ENCODE measurements at regions not wholly inside any gene's neighbourhood (a gene's known extent, or its start where the extent isn't known, plus 50 kb on each side); places are given as distances from the start of the nearest gene placed in this dataset.

DNA sequence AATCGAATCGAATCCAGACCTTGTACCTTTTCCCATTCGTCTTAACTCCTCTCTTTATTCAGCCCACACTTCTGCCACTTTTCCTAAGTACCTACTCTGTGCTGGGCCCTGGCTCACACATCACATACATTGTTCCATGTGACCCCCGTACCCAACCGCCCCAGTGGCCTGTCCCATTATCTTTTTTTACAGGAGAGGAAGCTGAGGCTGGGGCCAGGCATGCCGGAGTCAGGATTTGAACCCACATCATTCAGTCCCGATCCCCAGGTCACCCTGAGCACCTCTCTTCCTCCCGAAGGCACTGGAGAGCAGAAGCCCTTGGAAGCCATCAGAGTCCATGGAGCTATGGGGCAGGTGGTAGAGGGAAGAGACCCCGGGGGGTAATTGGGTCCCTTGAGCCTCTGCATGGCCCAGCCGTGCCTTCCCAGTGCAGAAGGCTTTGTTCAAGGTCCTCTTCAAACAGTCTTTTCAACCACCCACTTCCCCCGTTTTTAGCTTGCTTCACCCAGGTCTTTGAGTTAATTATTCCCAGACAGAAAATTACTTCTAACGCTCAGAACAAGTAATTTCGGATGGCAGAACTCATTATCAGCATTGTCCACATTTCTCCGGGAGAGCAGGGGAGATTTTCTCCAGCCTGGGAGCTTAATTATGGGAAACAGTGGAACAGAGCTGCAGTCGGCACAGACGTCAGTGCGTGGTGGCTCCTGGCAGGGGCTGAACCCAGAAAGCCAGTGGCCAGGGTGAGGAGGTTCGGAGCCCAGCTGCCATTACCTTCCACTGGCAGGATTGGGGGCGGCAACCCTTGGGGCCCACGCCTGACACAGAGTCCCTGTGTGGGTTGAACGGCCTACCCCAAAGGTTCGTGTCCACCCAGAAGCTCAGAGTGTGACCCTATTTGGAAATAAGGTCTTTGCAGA lies 82.4 kb upstream of the RTL6 start:
- CTCF ChIA-PET = no interaction called here
- DNase-seq (ENCODE audit: low read depth in 1 of 2, low spot score in 1 of 2) = no peak
- POLR2A ChIA-PET = interaction anchor here (0.9 kb wide), 1 partner anchor 31 kb away, joined by 4 read pairs; no protein-coding TSS in a partner anchor
- Histone ChIP-seq H3K27ac (no peak overlapping the region), H3K9me3 (no peaks in the 10 kb centered on the region), H3K4me1 (no peaks in the 10 kb centered on the region), H3K4me2 (no peak overlapping the region), H3K4me3 (no peak overlapping the region)
- TF ChIP-seq CHD2 (IDR thresholded peaks at IDR 0.05; ENCODE audit: low read length, partially characterized antibody) = no peak
- TF ChIP-seq ZSCAN20 (CRISPR knock-in tag; IDR thresholded peaks at IDR 0.05) = no peak
- no peak for TF ChIP-seq ZC3H11A (IDR thresholded peaks at IDR 0.05)
- FAIRE-seq = no peak
- 53% methylated on average over 21 of the region's 22 CpGs for WGBS (ENCODE audit: missing lambda C conversion rate)
- no peak for ATAC-seq

DNA sequence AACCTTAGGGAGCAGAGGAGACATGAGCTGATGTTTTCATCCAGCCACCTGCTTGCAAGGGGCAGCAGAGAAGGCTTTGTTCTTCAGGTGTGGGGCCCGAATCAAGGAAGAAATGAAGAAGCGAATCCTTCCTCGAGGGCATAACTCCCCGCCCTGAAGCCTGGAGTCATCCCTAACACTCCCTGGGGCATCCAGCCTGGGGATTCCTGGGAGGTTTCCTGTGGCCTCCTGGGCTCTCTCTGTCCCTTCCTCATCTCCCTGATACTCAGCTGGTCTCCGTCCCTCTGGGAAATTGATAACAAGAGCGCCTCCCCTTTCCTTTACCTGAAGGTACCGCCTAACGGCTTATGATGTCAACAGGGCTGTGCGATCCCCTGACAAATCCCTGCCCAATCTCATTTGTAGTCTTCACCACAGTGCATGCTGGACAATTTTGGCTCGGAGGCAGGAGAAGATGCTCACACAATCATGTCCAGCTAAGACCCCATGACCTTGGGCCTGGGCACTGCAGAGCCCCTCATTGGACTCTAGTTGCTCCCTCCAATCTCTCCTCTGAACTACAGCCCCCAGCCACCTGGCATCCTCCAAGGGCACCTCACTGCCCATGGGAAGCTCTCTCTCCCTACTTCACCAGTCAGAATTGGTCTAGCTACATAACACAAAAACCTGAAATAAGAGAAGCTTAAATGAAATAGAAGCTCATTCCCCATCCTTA lies 80.6 kb upstream of the RTL6 start:
- no peaks in the 10 kb centered on the region for H3K9me3 ChIP-seq
- CTCF ChIA-PET = interaction anchor here (0.8 to 1.2 kb wide), 2 partner anchors 151 to 585 kb away, joined by 3 read pairs; no protein-coding TSS in a partner anchor
- H3K4me3 ChIP-seq = no peak overlapping the region
- no peak overlapping the region for H3K27ac ChIP-seq
- ATAC-seq = no peak
- H3K4me2 ChIP-seq = no peak overlapping the region
- WGBS (ENCODE audit: missing lambda C conversion rate) = 58% methylated on average over 10 of the region's 10 CpGs
- TF ChIP-seq, protein P1, sequence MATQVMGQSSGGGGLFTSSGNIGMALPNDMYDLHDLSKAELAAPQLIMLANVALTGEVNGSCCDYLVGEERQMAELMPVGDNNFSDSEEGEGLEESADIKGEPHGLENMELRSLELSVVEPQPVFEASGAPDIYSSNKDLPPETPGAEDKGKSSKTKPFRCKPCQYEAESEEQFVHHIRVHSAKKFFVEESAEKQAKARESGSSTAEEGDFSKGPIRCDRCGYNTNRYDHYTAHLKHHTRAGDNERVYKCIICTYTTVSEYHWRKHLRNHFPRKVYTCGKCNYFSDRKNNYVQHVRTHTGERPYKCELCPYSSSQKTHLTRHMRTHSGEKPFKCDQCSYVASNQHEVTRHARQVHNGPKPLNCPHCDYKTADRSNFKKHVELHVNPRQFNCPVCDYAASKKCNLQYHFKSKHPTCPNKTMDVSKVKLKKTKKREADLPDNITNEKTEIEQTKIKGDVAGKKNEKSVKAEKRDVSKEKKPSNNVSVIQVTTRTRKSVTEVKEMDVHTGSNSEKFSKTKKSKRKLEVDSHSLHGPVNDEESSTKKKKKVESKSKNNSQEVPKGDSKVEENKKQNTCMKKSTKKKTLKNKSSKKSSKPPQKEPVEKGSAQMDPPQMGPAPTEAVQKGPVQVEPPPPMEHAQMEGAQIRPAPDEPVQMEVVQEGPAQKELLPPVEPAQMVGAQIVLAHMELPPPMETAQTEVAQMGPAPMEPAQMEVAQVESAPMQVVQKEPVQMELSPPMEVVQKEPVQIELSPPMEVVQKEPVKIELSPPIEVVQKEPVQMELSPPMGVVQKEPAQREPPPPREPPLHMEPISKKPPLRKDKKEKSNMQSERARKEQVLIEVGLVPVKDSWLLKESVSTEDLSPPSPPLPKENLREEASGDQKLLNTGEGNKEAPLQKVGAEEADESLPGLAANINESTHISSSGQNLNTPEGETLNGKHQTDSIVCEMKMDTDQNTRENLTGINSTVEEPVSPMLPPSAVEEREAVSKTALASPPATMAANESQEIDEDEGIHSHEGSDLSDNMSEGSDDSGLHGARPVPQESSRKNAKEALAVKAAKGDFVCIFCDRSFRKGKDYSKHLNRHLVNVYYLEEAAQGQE (IDR thresholded peaks at IDR 0.05) = no peak
- FAIRE-seq = no peak
- POLR2A ChIA-PET = no interaction called here
- peaks cover 10% of the 10 kb centered on the region for H3K4me1 ChIP-seq
- no peak for DNase-seq (ENCODE audit: low read depth in 1 of 2, low spot score in 1 of 2)

DNA sequence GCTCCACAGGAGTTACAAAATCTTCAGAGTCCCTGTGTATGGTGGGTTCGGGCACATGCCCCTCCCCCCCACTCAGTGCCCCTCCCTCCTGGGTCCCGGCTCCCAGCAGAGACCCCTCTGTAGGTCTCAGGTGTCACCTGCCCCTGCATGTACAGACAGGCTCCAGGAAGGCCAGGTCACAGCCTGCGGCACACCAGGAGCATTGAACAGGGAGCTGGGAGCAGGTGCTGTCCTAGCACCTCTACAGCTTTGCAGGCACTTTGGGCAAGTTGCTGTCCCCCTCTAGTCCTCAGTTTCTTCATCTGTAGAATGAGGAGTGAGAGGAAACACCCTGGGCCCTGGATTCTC lies 80.1 kb upstream of the RTL6 start:
- Histone ChIP-seq H3K27ac (no peak overlapping the region), H3K4me1 (peaks cover 13% of the 10 kb centered on the region), H3K4me2 (no peak overlapping the region), H3K9me3 (no peaks in the 10 kb centered on the region), H3K4me3 (no peak overlapping the region)
- 100% methylated on average over 1 of the region's 3 CpGs for WGBS (ENCODE audit: missing lambda C conversion rate)
- TF ChIP-seq CEBPB (IDR thresholded peaks at IDR 0.05) = no peak
- TF ChIP-seq MAZ (IDR thresholded peaks at IDR 0.05; ENCODE audit: borderline replicate concordance, low read depth, low read length) = no peak
- TF ChIP-seq, protein P2, sequence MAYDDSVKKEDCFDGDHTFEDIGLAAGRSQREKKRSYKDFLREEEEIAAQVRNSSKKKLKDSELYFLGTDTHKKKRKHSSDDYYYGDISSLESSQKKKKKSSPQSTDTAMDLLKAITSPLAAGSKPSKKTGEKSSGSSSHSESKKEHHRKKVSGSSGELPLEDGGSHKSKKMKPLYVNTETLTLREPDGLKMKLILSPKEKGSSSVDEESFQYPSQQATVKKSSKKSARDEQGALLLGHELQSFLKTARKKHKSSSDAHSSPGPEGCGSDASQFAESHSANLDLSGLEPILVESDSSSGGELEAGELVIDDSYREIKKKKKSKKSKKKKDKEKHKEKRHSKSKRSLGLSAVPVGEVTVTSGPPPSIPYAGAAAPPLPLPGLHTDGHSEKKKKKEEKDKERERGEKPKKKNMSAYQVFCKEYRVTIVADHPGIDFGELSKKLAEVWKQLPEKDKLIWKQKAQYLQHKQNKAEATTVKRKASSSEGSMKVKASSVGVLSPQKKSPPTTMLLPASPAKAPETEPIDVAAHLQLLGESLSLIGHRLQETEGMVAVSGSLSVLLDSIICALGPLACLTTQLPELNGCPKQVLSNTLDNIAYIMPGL (CRISPR knock-in tag; IDR thresholded peaks at IDR 0.05; ENCODE audit: borderline replicate concordance) = no peak
- ChIA-PET CTCF (interaction anchor here (1.2 kb wide), 1 partner anchor 585 kb away, joined by 3 read pairs; no protein-coding TSS in a partner anchor), POLR2A (no interaction called here)
- FAIRE-seq (no peak), ATAC-seq (no peak), DNase-seq (ENCODE audit: low read depth in 1 of 2, low spot score in 1 of 2) (no peak)

DNA sequence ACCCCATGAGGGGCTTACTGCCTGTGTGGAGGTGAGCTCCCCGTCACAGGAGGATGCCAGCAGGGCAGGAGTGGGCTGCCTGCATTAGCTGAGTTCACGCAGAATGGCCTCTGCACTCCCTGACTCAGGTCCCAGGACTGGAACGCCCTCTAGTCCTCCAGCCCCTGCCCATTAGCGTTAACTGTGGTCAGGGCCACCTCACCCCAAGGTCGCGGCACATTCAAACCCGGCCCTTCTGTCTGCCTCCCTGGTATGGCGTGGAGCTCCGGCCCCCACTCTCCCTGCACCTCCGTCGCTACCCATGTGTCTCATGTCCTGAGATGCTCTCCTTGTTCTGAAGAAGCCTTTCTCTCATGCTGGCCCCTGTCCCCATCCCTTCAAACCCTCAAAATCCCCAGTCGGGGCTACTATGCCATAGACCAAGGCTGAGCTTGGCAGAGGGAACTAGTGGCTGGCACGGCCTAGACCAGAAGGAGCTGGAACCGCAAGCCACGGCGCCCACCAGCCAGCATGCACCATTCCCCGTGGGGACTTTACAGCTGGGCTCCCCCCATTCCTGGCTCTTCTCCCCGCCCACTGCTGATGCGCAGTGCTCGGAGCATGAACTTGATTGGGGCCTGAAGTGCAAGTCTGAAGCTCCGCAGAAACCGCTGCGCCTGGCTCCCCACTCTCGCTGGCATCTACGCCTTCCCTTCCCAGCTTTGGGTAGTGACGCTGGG lies 79.5 kb upstream of the RTL6 start:
- Histone ChIP-seq H3K9me3 (no peaks in the 10 kb centered on the region), H3K4me3 (no peak overlapping the region), H3K4me1 (peaks cover 13% of the 10 kb centered on the region), H3K4me2 (no peak overlapping the region), H3K27ac (no peak overlapping the region)
- 81% methylated on average over 18 of the region's 26 CpGs for WGBS (ENCODE audit: missing lambda C conversion rate)
- ChIA-PET CTCF (interaction anchor here (1.2 to 1.4 kb wide), 2 partner anchors 143 to 584 kb away, joined by 3 read pairs; no protein-coding TSS in a partner anchor), POLR2A (no interaction called here)
- no peak for DNase-seq (ENCODE audit: low read depth in 1 of 2, low spot score in 1 of 2)
- no peak for ATAC-seq
- no peak for FAIRE-seq
- TF ChIP-seq RARB (CRISPR knock-in tag; IDR thresholded peaks at IDR 0.05) = no peak
- TF ChIP-seq, protein P1 (IDR thresholded peaks at IDR 0.05) = no peak
- no peak for TF ChIP-seq ZNF302 (CRISPR knock-in tag; IDR thresholded peaks at IDR 0.05)
- TF ChIP-seq, protein P3, sequence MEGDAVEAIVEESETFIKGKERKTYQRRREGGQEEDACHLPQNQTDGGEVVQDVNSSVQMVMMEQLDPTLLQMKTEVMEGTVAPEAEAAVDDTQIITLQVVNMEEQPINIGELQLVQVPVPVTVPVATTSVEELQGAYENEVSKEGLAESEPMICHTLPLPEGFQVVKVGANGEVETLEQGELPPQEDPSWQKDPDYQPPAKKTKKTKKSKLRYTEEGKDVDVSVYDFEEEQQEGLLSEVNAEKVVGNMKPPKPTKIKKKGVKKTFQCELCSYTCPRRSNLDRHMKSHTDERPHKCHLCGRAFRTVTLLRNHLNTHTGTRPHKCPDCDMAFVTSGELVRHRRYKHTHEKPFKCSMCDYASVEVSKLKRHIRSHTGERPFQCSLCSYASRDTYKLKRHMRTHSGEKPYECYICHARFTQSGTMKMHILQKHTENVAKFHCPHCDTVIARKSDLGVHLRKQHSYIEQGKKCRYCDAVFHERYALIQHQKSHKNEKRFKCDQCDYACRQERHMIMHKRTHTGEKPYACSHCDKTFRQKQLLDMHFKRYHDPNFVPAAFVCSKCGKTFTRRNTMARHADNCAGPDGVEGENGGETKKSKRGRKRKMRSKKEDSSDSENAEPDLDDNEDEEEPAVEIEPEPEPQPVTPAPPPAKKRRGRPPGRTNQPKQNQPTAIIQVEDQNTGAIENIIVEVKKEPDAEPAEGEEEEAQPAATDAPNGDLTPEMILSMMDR (IDR thresholded peaks at IDR 0.05) = no peak
- TF ChIP-seq, protein P4, sequence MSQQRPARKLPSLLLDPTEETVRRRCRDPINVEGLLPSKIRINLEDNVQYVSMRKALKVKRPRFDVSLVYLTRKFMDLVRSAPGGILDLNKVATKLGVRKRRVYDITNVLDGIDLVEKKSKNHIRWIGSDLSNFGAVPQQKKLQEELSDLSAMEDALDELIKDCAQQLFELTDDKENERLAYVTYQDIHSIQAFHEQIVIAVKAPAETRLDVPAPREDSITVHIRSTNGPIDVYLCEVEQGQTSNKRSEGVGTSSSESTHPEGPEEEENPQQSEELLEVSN (IDR thresholded peaks at IDR 0.05; ENCODE audit: borderline replicate concordance, low read depth) = no peak
- TF ChIP-seq MAZ (IDR thresholded peaks at IDR 0.05; ENCODE audit: borderline replicate concordance, low read depth, low read length) = no peak
- no peak for TF ChIP-seq KDM5A (IDR thresholded peaks at IDR 0.05)
